Stimulated activated naive B cell treated with anti-CD40 and anti-IgM and Interleukin-4, amounts not matched to agents 10 μg/mL and 1 μg/mL and 100 μg/mL, for 72 hours (primary cell): ENCODE measurements at regions not wholly inside any gene's neighbourhood (a gene's known extent, or its start where the extent isn't known, plus 50 kb on each side); places are given as distances from the start of the nearest gene placed in this dataset.

ENCODE experiments used
- ATAC-seq, 2 donors: fragments of 150-1000 bp; cut with Tn5 transposase; replicated peaks; 2 replicates each; pipeline ENCODE4 v1.10.0; 2021; ENCODE audit warnings: moderate library complexity in 1 of 2
- DNase-seq: peaks from one replicate; pipeline ENCODE4 v3.0.0; 2021
- H3K27ac Mint-ChIP-seq: one replicate; pipeline ENCODE4 v1.8.0; 2022; ENCODE audit warnings: mild to moderate bottlenecking, mixed read lengths
- H3K27me3 Mint-ChIP-seq, 2 donors: one replicate each; pipeline ENCODE4 v1.8.0; 2022; ENCODE audit warnings: mixed read lengths in 2 of 2
- H3K36me3 Mint-ChIP-seq, 2 donors: one replicate each; pipeline ENCODE4 v1.8.0; 2022; ENCODE audit warnings: mixed read lengths in 2 of 2, mild to moderate bottlenecking in 1 of 2
- H3K4me1 Mint-ChIP-seq, 2 donors: one replicate each; pipeline ENCODE4 v1.8.0; 2022; ENCODE audit warnings: mixed read lengths in 2 of 2, mild to moderate bottlenecking in 1 of 2
- H3K4me3 Mint-ChIP-seq, 2 donors: one replicate each; pipeline ENCODE4 v1.8.0; 2022; ENCODE audit warnings: mild to moderate bottlenecking in 2 of 2, mixed read lengths in 2 of 2, moderate library complexity in 1 of 2
- H3K9me3 Mint-ChIP-seq, 2 donors: one replicate each; pipeline ENCODE4 v1.8.0; 2022; ENCODE audit warnings: mixed read lengths in 2 of 2, mild to moderate bottlenecking in 1 of 2

- Mint-ChIP-seq H3K36me3 (no peaks in the 10 kb centered on the region), H3K4me3 (no peak overlapping the region), H3K9me3 (no peaks in the 10 kb centered on the region), H3K4me1 (no peaks in the 10 kb centered on the region), H3K27me3 (no peaks in the 10 kb centered on the region), H3K27ac (no peak overlapping the region)
- ATAC-seq (no peak), DNase-seq (no peak)
Observed at GRCh38 chr4:108396900-108397497, 223.4 kb upstream of the RPL34 start.

GRCh38 chr4:108395786-108396185 is 224.6 kb upstream of the RPL34 start:
- no peaks in the 10 kb centered on the region for H3K36me3 Mint-ChIP-seq
- H3K27me3 Mint-ChIP-seq = no peaks in the 10 kb centered on the region
- H3K27ac Mint-ChIP-seq = no peak overlapping the region
- DNase-seq (no peak), ATAC-seq (no peak)
- no peaks in the 10 kb centered on the region for H3K4me1 Mint-ChIP-seq
- no peak overlapping the region for H3K4me3 Mint-ChIP-seq
- no peaks in the 10 kb centered on the region for H3K9me3 Mint-ChIP-seq

GRCh38 chr4:108393890-108394472 is 225.2 kb upstream of the LEF1 start:
- ATAC-seq = no peak
- H3K4me3 Mint-ChIP-seq = no peak overlapping the region
- H3K4me1 Mint-ChIP-seq = no peaks in the 10 kb centered on the region
- H3K9me3 Mint-ChIP-seq = no peaks in the 10 kb centered on the region
- no peak for DNase-seq
- H3K36me3 Mint-ChIP-seq = no peaks in the 10 kb centered on the region
- no peak overlapping the region for H3K27ac Mint-ChIP-seq
- H3K27me3 Mint-ChIP-seq = no peaks in the 10 kb centered on the region

GRCh38 chr4:108391701-108392455 is 223.1 kb upstream of the LEF1 start:
- no peak for ATAC-seq
- DNase-seq = no peak
- Mint-ChIP-seq H3K27ac (no peak overlapping the region), H3K36me3 (no peaks in the 10 kb centered on the region), H3K27me3 (no peaks in the 10 kb centered on the region), H3K9me3 (no peaks in the 10 kb centered on the region), H3K4me1 (no peaks in the 10 kb centered on the region), H3K4me3 (no peak overlapping the region)

- no peaks in the 10 kb centered on the region for H3K9me3 Mint-ChIP-seq
- H3K4me1 Mint-ChIP-seq = peaks cover 7 to 14% of the 10 kb centered on the region in 2 donors
- peaks cover 9 to 13% of the 10 kb centered on the region in 2 donors for H3K27me3 Mint-ChIP-seq
- no peak overlapping the region for H3K27ac Mint-ChIP-seq
- H3K4me3 Mint-ChIP-seq = no peak overlapping the region
- DNase-seq (no peak), ATAC-seq (no peak)
- H3K36me3 Mint-ChIP-seq = no peaks in the 10 kb centered on the region
Observed at GRCh38 chr4:108385076-108385475, 216.3 kb upstream of the LEF1 start.

GRCh38 chr4:108384544-108384943 is 215.8 kb upstream of the LEF1 start:
- H3K27ac Mint-ChIP-seq = no peak overlapping the region
- H3K36me3 Mint-ChIP-seq = no peaks in the 10 kb centered on the region
- no peaks in the 10 kb centered on the region for H3K9me3 Mint-ChIP-seq
- DNase-seq (no peak), ATAC-seq (peak in 1 of 2 donors; percentile 41)
- peaks cover 7 to 14% of the 10 kb centered on the region in 2 donors for H3K4me1 Mint-ChIP-seq
- no peak overlapping the region for H3K4me3 Mint-ChIP-seq
- peaks cover 13 to 17% of the 10 kb centered on the region in 2 donors for H3K27me3 Mint-ChIP-seq

GRCh38 chr4:108383157-108383556 is 214.4 kb upstream of the LEF1 start:
- Mint-ChIP-seq H3K4me3 (no peak overlapping the region), H3K36me3 (no peaks in the 10 kb centered on the region), H3K4me1 (peaks cover 7 to 14% of the 10 kb centered on the region in 2 donors), H3K9me3 (no peaks in the 10 kb centered on the region), H3K27ac (no peak overlapping the region), H3K27me3 (peaks cover 18 to 19% of the 10 kb centered on the region in 2 donors)
- DNase-seq (no peak), ATAC-seq (no peak)

- Mint-ChIP-seq H3K27me3 (peaks cover 18 to 23% of the 10 kb centered on the region in 2 donors), H3K4me3 (no peak overlapping the region), H3K27ac (no peak overlapping the region), H3K36me3 (no peaks in the 10 kb centered on the region), H3K4me1 (peaks cover 7 to 14% of the 10 kb centered on the region in 2 donors), H3K9me3 (no peaks in the 10 kb centered on the region)
- ATAC-seq = no peak
- no peak for DNase-seq
Observed at GRCh38 chr4:108382751-108383150, 214.0 kb upstream of the LEF1 start.

GRCh38 chr4:108378164-108378563 is 209.4 kb upstream of the LEF1 start:
- DNase-seq (no peak), ATAC-seq (no peak)
- Mint-ChIP-seq H3K36me3 (no peaks in the 10 kb centered on the region), H3K27ac (no peak overlapping the region), H3K27me3 (peaks cover 20% of the 10 kb centered on the region in 2 donors), H3K4me1 (peaks cover 9% of the 10 kb centered on the region in 2 donors), H3K9me3 (no peaks in the 10 kb centered on the region), H3K4me3 (no peak overlapping the region)

GRCh38 chr4:108377021-108377420 is 208.3 kb upstream of the LEF1 start:
- Mint-ChIP-seq H3K4me1 (peaks cover 9% of the 10 kb centered on the region in 2 donors), H3K27me3 (peaks cover 19 to 20% of the 10 kb centered on the region in 2 donors), H3K9me3 (no peaks in the 10 kb centered on the region), H3K4me3 (no peak overlapping the region), H3K36me3 (no peaks in the 10 kb centered on the region), H3K27ac (no peak overlapping the region)
- ATAC-seq (peak in 1 of 2 donors; percentile 65), DNase-seq (no peak)

- Mint-ChIP-seq H3K4me1 (peaks cover 9% of the 10 kb centered on the region in 2 donors), H3K27me3 (peaks cover 20 to 22% of the 10 kb centered on the region in 2 donors), H3K36me3 (no peaks in the 10 kb centered on the region), H3K4me3 (no peak overlapping the region), H3K27ac (no peak overlapping the region), H3K9me3 (no peaks in the 10 kb centered on the region)
- ATAC-seq (no peak), DNase-seq (no peak)
Observed at GRCh38 chr4:108375434-108375833, 206.7 kb upstream of the LEF1 start.

GRCh38 chr4:108372681-108373080 is 203.9 kb upstream of the LEF1 start:
- DNase-seq (no peak), ATAC-seq (no peak)
- no peak overlapping the region for H3K27ac Mint-ChIP-seq
- no peaks in the 10 kb centered on the region for H3K9me3 Mint-ChIP-seq
- peaks cover 11 to 23% of the 10 kb centered on the region in 2 donors for H3K27me3 Mint-ChIP-seq
- peaks cover 9 to 15% of the 10 kb centered on the region in 2 donors for H3K4me1 Mint-ChIP-seq
- H3K4me3 Mint-ChIP-seq = no peak overlapping the region
- H3K36me3 Mint-ChIP-seq = no peaks in the 10 kb centered on the region

- ATAC-seq (no peak), DNase-seq (no peak)
- Mint-ChIP-seq H3K27ac (no peak overlapping the region), H3K36me3 (no peaks in the 10 kb centered on the region), H3K4me3 (no peak overlapping the region), H3K27me3 (peaks cover 5 to 18% of the 10 kb centered on the region in 2 donors), H3K4me1 (peaks cover 1 to 15% of the 10 kb centered on the region in 2 donors), H3K9me3 (no peaks in the 10 kb centered on the region)
Observed at GRCh38 chr4:108371282-108371681, 202.6 kb upstream of the LEF1 start.

GRCh38 chr4:108370291-108371141 is 201.8 kb upstream of the LEF1 start:
- DNase-seq = no peak
- peaks cover 5 to 16% of the 10 kb centered on the region in 2 donors for H3K27me3 Mint-ChIP-seq
- ATAC-seq = peak; percentile 57 to 61
- H3K4me3 Mint-ChIP-seq = no peak overlapping the region
- peaks cover 0 to 13% of the 10 kb centered on the region in 2 donors for H3K4me1 Mint-ChIP-seq
- H3K36me3 Mint-ChIP-seq = no peaks in the 10 kb centered on the region
- no peak overlapping the region for H3K27ac Mint-ChIP-seq
- H3K9me3 Mint-ChIP-seq = no peaks in the 10 kb centered on the region
